Adrenal gland (tissue), 5 donors: ENCODE measurements at regions not wholly inside any gene's neighbourhood (a gene's known extent, or its start where the extent isn't known, plus 50 kb on each side); places are given as distances from the start of the nearest gene placed in this dataset.

Source experiments
- POLR2A ChIP-seq, 2 donors: fragments of 450-650 bp; IDR thresholded peaks; one replicate each; pipeline ENCODE4 v1.6.1; 2017; ENCODE audit warnings: antibody characterized with exemption in 2 of 2, mild to moderate bottlenecking in 2 of 2, moderate library complexity in 1 of 2
- TF ChIP-seq, protein P1 (sequence below), 6 experiments: fragments of 450-650 bp in 4 of 6; fragments of 200-600 bp in 2 of 6; sonication (generic) in 1 of 6; IDR thresholded peaks; 1 replicate in 5 of 6; 2 replicates in 1 of 6; pipeline versions ENCODE4 v1.5.1 to v1.8.0; 2016 to 2021; ENCODE audit warnings: antibody characterized with exemption in 6 of 6, mild to moderate bottlenecking in 2 of 6, moderate library complexity in 1 of 6
- donor health status: DM: no; HTN: no; CAD: no.

- TF ChIP-seq, protein P1, sequence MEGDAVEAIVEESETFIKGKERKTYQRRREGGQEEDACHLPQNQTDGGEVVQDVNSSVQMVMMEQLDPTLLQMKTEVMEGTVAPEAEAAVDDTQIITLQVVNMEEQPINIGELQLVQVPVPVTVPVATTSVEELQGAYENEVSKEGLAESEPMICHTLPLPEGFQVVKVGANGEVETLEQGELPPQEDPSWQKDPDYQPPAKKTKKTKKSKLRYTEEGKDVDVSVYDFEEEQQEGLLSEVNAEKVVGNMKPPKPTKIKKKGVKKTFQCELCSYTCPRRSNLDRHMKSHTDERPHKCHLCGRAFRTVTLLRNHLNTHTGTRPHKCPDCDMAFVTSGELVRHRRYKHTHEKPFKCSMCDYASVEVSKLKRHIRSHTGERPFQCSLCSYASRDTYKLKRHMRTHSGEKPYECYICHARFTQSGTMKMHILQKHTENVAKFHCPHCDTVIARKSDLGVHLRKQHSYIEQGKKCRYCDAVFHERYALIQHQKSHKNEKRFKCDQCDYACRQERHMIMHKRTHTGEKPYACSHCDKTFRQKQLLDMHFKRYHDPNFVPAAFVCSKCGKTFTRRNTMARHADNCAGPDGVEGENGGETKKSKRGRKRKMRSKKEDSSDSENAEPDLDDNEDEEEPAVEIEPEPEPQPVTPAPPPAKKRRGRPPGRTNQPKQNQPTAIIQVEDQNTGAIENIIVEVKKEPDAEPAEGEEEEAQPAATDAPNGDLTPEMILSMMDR (IDR thresholded peaks at IDR 0.05): no peak
- TF ChIP-seq POLR2A (IDR thresholded peaks at IDR 0.05): no peak
These were observed 146.5 kb upstream of the MME start for GRCh38 chr3:154933581-154933980.
